HepG2 (cell line): ENCODE measurements at regions not wholly inside any gene's neighbourhood (a gene's known extent, or its start where the extent isn't known, plus 50 kb on each side); places are given as distances from the start of the nearest gene placed in this dataset.

ENCODE experiments used
- ATAC-seq: fragments of 200-7000 bp; cut with Tn5 transposase; 3 replicates; pipeline ENCODE4 v1.9.1; 2020; ENCODE audit warnings: mild to moderate bottlenecking, moderate library complexity
- BruUV-seq: library from RNA; stranded (reverse); fragments of 400-500 nt; replicated peaks from 2 replicates; lab custom pipeline; 2021; lab: Mats Ljungman, UMichigan
- CTCF ChIA-PET: fragments of 300-600 bp; formaldehyde crosslinking; extraction: SDS; loops from one replicate; lab custom pipeline; 2021; ENCODE audit warnings: low total read pairs, inconsistent platforms, low intra/inter-chr PET ratio; lab: Yijun Ruan, JAX
- POLR2A ChIA-PET: fragments of 350-600 bp; sonication (Branson Sonifier 250); formaldehyde crosslinking; loops from one replicate; lab custom pipeline; 2020; ENCODE audit warnings: antibody characterized with exemption, inconsistent platforms; lab: Yijun Ruan, JAX
- DNase-seq: peaks from one replicate; pipeline ENCODE4 v3.0.0-alpha.2; 2015; ENCODE audit warnings: low spot score
- FAIRE-seq: peaks from 3 replicates; lab custom pipeline; 2011; peaks lifted over from hg19 to GRCh38; lab: Jason Lieb, UNC
- H2AFZ ChIP-seq: one replicate; pipeline ENCODE4 v1.6.1; 2011; ENCODE audit warnings: low read length, inconsistent platforms
- H3K27ac ChIP-seq: fragments of 300-600 bp; 3 replicates; pipeline ENCODE4 v1.8.0; 2011; ENCODE audit warnings: mixed run types, mild to moderate bottlenecking, mixed read lengths, low read length, inconsistent platforms; ENCODE audit not compliant: insufficient read depth; ENCODE audit errors: extremely low read length
- H3K27me3 ChIP-seq, 2 experiments: fragments of 200-600 bp in 1 of 2; 2 replicates in 1 of 2; 3 replicates in 1 of 2; pipeline versions ENCODE4 v1.6.0 to v1.8.0; 2011; ENCODE audit warnings: low read length in 2 of 2, mild to moderate bottlenecking in 2 of 2, moderate library complexity in 2 of 2, inconsistent platforms in 1 of 2; ENCODE audit not compliant: insufficient read depth in 2 of 2, control insufficient read depth in 1 of 2
- H3K36me3 ChIP-seq, 2 experiments: fragments of 200-600 bp in 1 of 2; replicated peaks in 1 of 2; 2 replicates in 1 of 2; 3 replicates in 1 of 2; pipeline versions ENCODE4 v1.5.1 to v1.8.0; 2011; ENCODE audit warnings: low read length in 2 of 2, inconsistent platforms in 1 of 2; ENCODE audit not compliant: insufficient read depth in 2 of 2, control insufficient read depth in 1 of 2
- H3K4me1 ChIP-seq: 2 replicates; pipeline ENCODE4 v1.5.1; 2012; ENCODE audit warnings: low read length, inconsistent platforms; ENCODE audit not compliant: insufficient read depth
- H3K4me2 ChIP-seq: 2 replicates; pipeline ENCODE4 v1.6.0; 2011; ENCODE audit warnings: low read depth, low read length, inconsistent platforms
- H3K4me3 ChIP-seq, 3 experiments: fragments of 200-600 bp in 1 of 3; sonication (generic), shearing (Covaris generic) in 1 of 3; replicated peaks in 1 of 3; 2 replicates each; pipeline ENCODE4 v1.5.1; 2011 to 2016; ENCODE audit warnings: low read length in 3 of 3, inconsistent platforms in 2 of 3, low read depth in 2 of 3, mild to moderate bottlenecking in 2 of 3, control low read depth in 1 of 3, mixed read lengths in 1 of 3; ENCODE audit not compliant: insufficient read depth in 1 of 3
- H3K79me2 ChIP-seq: one replicate; pipeline ENCODE4 v1.6.1; 2011; ENCODE audit warnings: low read length, inconsistent platforms; ENCODE audit not compliant: insufficient read depth
- H3K9ac ChIP-seq: 2 replicates; pipeline ENCODE4 v1.6.0; 2011; ENCODE audit warnings: mild to moderate bottlenecking, low read depth, low read length, inconsistent platforms; ENCODE audit not compliant: insufficient read depth
- H3K9me3 ChIP-seq: 2 replicates; pipeline ENCODE4 v1.5.1; 2012; ENCODE audit warnings: mild to moderate bottlenecking, low read length
- H4K20me1 ChIP-seq: 2 replicates; pipeline ENCODE4 v1.6.0; 2011; ENCODE audit warnings: inconsistent platforms, mild to moderate bottlenecking, low read length, moderate library complexity; ENCODE audit not compliant: insufficient read depth
- CBFB ChIP-seq: sonication (generic); formaldehyde crosslinking; IDR thresholded peaks from 2 replicates; pipeline ENCODE4 v1.4.0; 2020; ENCODE audit warnings: missing genetic modification reagents
- FOXP4 ChIP-seq: sonication (generic); formaldehyde crosslinking; IDR thresholded peaks from 2 replicates; pipeline ENCODE4 v1.4.0; 2020; ENCODE audit warnings: missing genetic modification reagents
- HBP1 ChIP-seq: IDR thresholded peaks from 2 replicates; pipeline ENCODE4 v1.6.1; 2016; ENCODE audit warnings: low read depth, control low read depth
- HIVEP1 ChIP-seq: sonication (generic); formaldehyde crosslinking; IDR thresholded peaks from 2 replicates; pipeline ENCODE4 v1.4.0; 2020; ENCODE audit warnings: mild to moderate bottlenecking, missing genetic modification reagents
- HMG20A ChIP-seq: IDR thresholded peaks from 2 replicates; pipeline ENCODE4 v1.6.1; 2016; ENCODE audit warnings: borderline replicate concordance
- HMGA1 ChIP-seq: sonication (generic); formaldehyde crosslinking; conservative IDR thresholded peaks from 2 replicates; pipeline ENCODE4 v1.4.0; 2020; ENCODE audit warnings: missing genetic modification reagents
- HNRNPL ChIP-seq: fragments of 200-400 bp; formaldehyde crosslinking; IDR thresholded peaks from 2 replicates; pipeline ENCODE4 v1.6.1; 2017; ENCODE audit warnings: mild to moderate bottlenecking, low read depth, low read length
- MYPOP ChIP-seq: sonication (generic); formaldehyde crosslinking; IDR thresholded peaks from 2 replicates; pipeline ENCODE4 v1.8.1; 2023; ENCODE audit warnings: mild to moderate bottlenecking, moderate library complexity, missing genetic modification reagents
- NAIF1 ChIP-seq: sonication (generic); formaldehyde crosslinking; IDR thresholded peaks from 2 replicates; pipeline ENCODE4 v1.5.0; 2020; ENCODE audit warnings: mild to moderate bottlenecking, missing genetic modification reagents, borderline replicate concordance
- PLRG1 ChIP-seq: fragments of 450-650 bp; conservative IDR thresholded peaks from 2 replicates; pipeline ENCODE4 v1.6.1; 2016
- POLR2AphosphoS2 ChIP-seq: IDR thresholded peaks from 2 replicates; pipeline ENCODE4 v1.6.1; 2011; ENCODE audit warnings: low read depth, low read length, improper control_type of control experiment
- REL ChIP-seq: sonication (generic); formaldehyde crosslinking; conservative IDR thresholded peaks from 2 replicates; pipeline ENCODE4 v1.8.0; 2022; ENCODE audit warnings: mild to moderate bottlenecking, missing genetic modification reagents, moderate library complexity
- SPEN ChIP-seq: sonication (generic); formaldehyde crosslinking; IDR thresholded peaks from 2 replicates; pipeline ENCODE4 v1.5.1; 2020; ENCODE audit warnings: low read depth, mild to moderate bottlenecking, missing genetic modification reagents
- SRSF4 ChIP-seq: fragments of 200-400 bp; formaldehyde crosslinking; IDR thresholded peaks from one replicate; pipeline ENCODE4 v1.6.1; 2018; ENCODE audit warnings: mild to moderate bottlenecking, low read depth, low read length, moderate library complexity; ENCODE audit not compliant: poor library complexity, severe bottlenecking
- U2AF2 ChIP-seq: fragments of 200-400 bp; formaldehyde crosslinking; IDR thresholded peaks from 2 replicates; pipeline ENCODE4 v1.6.1; 2017; ENCODE audit warnings: low read depth, mild to moderate bottlenecking, low read length
- ZFP37 ChIP-seq: sonication (generic); formaldehyde crosslinking; IDR thresholded peaks from 2 replicates; pipeline ENCODE4 v1.4.0; 2020; ENCODE audit warnings: missing genetic modification reagents, borderline replicate concordance
- ZNF510 ChIP-seq: sonication (generic); formaldehyde crosslinking; IDR thresholded peaks from 2 replicates; pipeline ENCODE4 v1.4.0; 2020; ENCODE audit warnings: low read depth, mild to moderate bottlenecking, missing genetic modification reagents
- WGBS: methylation state at CpG from one replicate; pipeline ENCODE4 v1.1.6; 2017; ENCODE audit warnings: low lambda C conversion rate; 5-methylcytosine and 5-hydroxymethylcytosine counted together
- in situ Hi-C: cut with HindIII; loops from 2 replicates; pipeline ENCODE4 v1.10.0; 2017; ENCODE audit warnings: low pct_unique_long_range_greater_than_20kb; ENCODE audit not compliant: extremely low pct_ligation_motif_present
- intact Hi-C: fragments of 100-400 bp; cut with micrococcal nuclease; formaldehyde crosslinking; loops from one replicate; pipeline ENCODE4 v1.10.0; 2022; ENCODE audit not compliant: unreplicated experiment

GRCh38 chr12:92546259-92546634, 156.5 kb upstream of the PLEKHG7 start:
- H3K27me3 ChIP-seq = no peaks in the 10 kb centered on the region
- no peak overlapping the region for H3K9ac ChIP-seq
- BruUV-seq = no TSS peak
- ATAC-seq (peak; percentile 52; the same call in 2 of the 3 replicates), DNase-seq (no peak), FAIRE-seq (no peak)
- no peaks in the 10 kb centered on the region for H4K20me1 ChIP-seq
- intact Hi-C loops = no loop called here
- H3K9me3 ChIP-seq = no peaks in the 10 kb centered on the region
- no peaks in the 10 kb centered on the region for H3K79me2 ChIP-seq
- no peak overlapping the region for H3K4me3 ChIP-seq
- no peak overlapping the region for H2AFZ ChIP-seq
- in situ Hi-C loops = no loop called here
- H3K4me2 ChIP-seq = no peak overlapping the region
- TF ChIP-seq SPEN (CRISPR knock-in tag) (no peak), HIVEP1 (no peak), NAIF1 (no peak), HMGA1 (no peak), MYPOP (CRISPR knock-in tag) (no peak), CBFB (no peak), POLR2AphosphoS2 (no peak), SRSF4 (no peak), ZNF510 (CRISPR knock-in tag) (no peak)
- ChIA-PET CTCF (no interaction called here), POLR2A (interaction anchor here (1.9 kb wide), 1 partner anchor 400 kb away, joined by 6 read pairs; the partner anchor contains the start of gene BTG1)
- peaks cover 32% of the 10 kb centered on the region for H3K4me1 ChIP-seq
- no peaks in the 10 kb centered on the region for H3K36me3 ChIP-seq
- no peak overlapping the region for H3K27ac ChIP-seq
- WGBS = 2% methylated on average over 3 of the region's 3 CpGs

- Histone ChIP-seq H2AFZ (no peak overlapping the region), H3K36me3 (no peaks in the 10 kb centered on the region), H3K27me3 (no peaks in the 10 kb centered on the region), H3K9me3 (no peaks in the 10 kb centered on the region), H3K79me2 (no peaks in the 10 kb centered on the region), H3K4me1 (peaks cover 32% of the 10 kb centered on the region), H3K4me2 (no peak overlapping the region), H3K27ac (no peak overlapping the region), H4K20me1 (no peaks in the 10 kb centered on the region), H3K4me3 (no peak overlapping the region), H3K9ac (no peak overlapping the region)
- in situ Hi-C loops (no loop called here), intact Hi-C loops (no loop called here)
- DNase-seq (no peak), ATAC-seq (no peak; the same call in 2 of the 3 replicates), FAIRE-seq (no peak)
- BruUV-seq = no TSS peak
- WGBS = 26% methylated on average over 6 of the region's 6 CpGs
- POLR2A ChIA-PET = interaction anchor here (1.5 to 2.5 kb wide), 3 partner anchors 40 to 400 kb away, joined by 4 to 17 read pairs (median 8); partner anchors contain the start of gene BTG1
- CTCF ChIA-PET = no interaction called here
- TF ChIP-seq PLRG1 (no peak), HBP1 (no peak), ZFP37 (CRISPR knock-in tag) (no peak), U2AF2 (no peak), FOXP4 (CRISPR knock-in tag) (no peak), HMG20A (no peak), REL (no peak), HNRNPL (no peak)
These were observed 158.5 kb upstream of the PLEKHG7 start for GRCh38 chr12:92544322-92544721.
